Tibial nerve (tissue), 4 donors: ENCODE measurements at regions not wholly inside any gene's neighbourhood (a gene's known extent, or its start where the extent isn't known, plus 50 kb on each side); places are given as distances from the start of the nearest gene placed in this dataset.

ENCODE experiments used
- DNase-seq, 2 donors: peaks; one replicate each; pipeline ENCODE4 v3.0.0-alpha.2; 2019; ENCODE audit warnings: low spot score in 2 of 2
- H3K27ac ChIP-seq, 4 donors: fragments of 200-600 bp; sonication (generic) in 3 of 4; one replicate each; pipeline ENCODE4 v1.5.1; 2017 to 2019; ENCODE audit warnings: mild to moderate bottlenecking in 1 of 4
- H3K27me3 ChIP-seq, 2 donors: fragments of 200-600 bp; sonication (generic) in 1 of 2; one replicate each; pipeline versions ENCODE4 v1.5.1 to v1.6.0; 2017 to 2019
- H3K36me3 ChIP-seq, 3 donors: fragments of 200-600 bp; sonication (generic); one replicate each; pipeline ENCODE4 v1.5.1; 2018 to 2019
- H3K4me1 ChIP-seq, 4 donors: fragments of 200-600 bp; sonication (generic) in 3 of 4; one replicate each; pipeline ENCODE4 v1.5.1; 2017 to 2019
- H3K4me3 ChIP-seq, 4 donors: fragments of 200-600 bp; sonication (generic) in 3 of 4; one replicate each; pipeline ENCODE4 v1.5.1; 2017 to 2019; ENCODE audit warnings: mild to moderate bottlenecking in 1 of 4, moderate library complexity in 1 of 4
- H3K9me3 ChIP-seq, 4 donors: fragments of 200-600 bp; sonication (generic) in 3 of 4; one replicate each; pipeline ENCODE4 v1.5.1; 2017 to 2019
- CTCF ChIP-seq, 5 experiments: fragments of 200-600 bp in 3 of 5; fragments of 450-650 bp in 2 of 5; sonication (generic) in 3 of 5; IDR thresholded peaks; one replicate each; pipeline ENCODE4 v1.5.1; 2016 to 2019; ENCODE audit warnings: antibody characterized with exemption in 5 of 5, mild to moderate bottlenecking in 3 of 5, moderate library complexity in 2 of 5
- EP300 ChIP-seq, 2 donors: sonication (generic); formaldehyde crosslinking; IDR thresholded peaks; one replicate each; pipeline ENCODE4 v1.6.1; 2017; ENCODE audit warnings: antibody characterized with exemption in 2 of 2, mild to moderate bottlenecking in 1 of 2
- POLR2A ChIP-seq, 2 donors: fragments of 450-650 bp; IDR thresholded peaks; one replicate each; pipeline ENCODE4 v1.6.1; 2017; ENCODE audit warnings: antibody characterized with exemption in 2 of 2, mild to moderate bottlenecking in 2 of 2, moderate library complexity in 2 of 2
- WGBS, 2 donors: methylation state at CpG; one replicate each; pipeline ENCODE4 v1.1.5; 2018; 5-methylcytosine and 5-hydroxymethylcytosine counted together

GRCh38 chr14:76958020-76958979 lies 70.2 kb downstream of the IRF2BPL start:
- Histone ChIP-seq H3K4me1 (peaks cover 0 to 62% (median 52%) of the 10 kb centered on the region in 4 donors), H3K4me3 (no peak overlapping the region), H3K27ac (peak overlapping the region in 3 of 4 donors; percentile 39 to 97 (median 83))

GRCh38 chr14:76957224-76957891 lies 71.2 kb downstream of the IRF2BPL start:
- Histone ChIP-seq H3K27me3 (no peaks in the 10 kb centered on the region), H3K4me3 (no peak overlapping the region), H3K9me3 (no peaks in the 10 kb centered on the region), H3K27ac (peak overlapping the region; percentile 52 to 97 (median 86)), H3K36me3 (no peaks in the 10 kb centered on the region), H3K4me1 (peaks cover 0 to 68% (median 59%) of the 10 kb centered on the region in 4 donors)
- WGBS, 2 donors: 23 to 25% methylated on average over 4 of the region's 4 CpGs
- TF ChIP-seq CTCF (IDR thresholded peaks at IDR 0.05): no peak
- TF ChIP-seq EP300 (IDR thresholded peaks at IDR 0.05): no peak
- TF ChIP-seq POLR2A (IDR thresholded peaks at IDR 0.05): no peak
- no peak for DNase-seq

More at GRCh38 chr14:76958020-76958979, 70.2 kb downstream of the IRF2BPL start:
- DNase-seq: no peak
- Histone ChIP-seq H3K36me3 (no peaks in the 10 kb centered on the region), H3K27me3 (no peaks in the 10 kb centered on the region), H3K9me3 (no peaks in the 10 kb centered on the region)
- WGBS, 2 donors: 82% methylated on average over 11 of the region's 11 CpGs
- TF ChIP-seq EP300 (IDR thresholded peaks at IDR 0.05) (no peak), POLR2A (IDR thresholded peaks at IDR 0.05) (no peak), CTCF (IDR thresholded peaks at IDR 0.05) (no peak)

DNA sequence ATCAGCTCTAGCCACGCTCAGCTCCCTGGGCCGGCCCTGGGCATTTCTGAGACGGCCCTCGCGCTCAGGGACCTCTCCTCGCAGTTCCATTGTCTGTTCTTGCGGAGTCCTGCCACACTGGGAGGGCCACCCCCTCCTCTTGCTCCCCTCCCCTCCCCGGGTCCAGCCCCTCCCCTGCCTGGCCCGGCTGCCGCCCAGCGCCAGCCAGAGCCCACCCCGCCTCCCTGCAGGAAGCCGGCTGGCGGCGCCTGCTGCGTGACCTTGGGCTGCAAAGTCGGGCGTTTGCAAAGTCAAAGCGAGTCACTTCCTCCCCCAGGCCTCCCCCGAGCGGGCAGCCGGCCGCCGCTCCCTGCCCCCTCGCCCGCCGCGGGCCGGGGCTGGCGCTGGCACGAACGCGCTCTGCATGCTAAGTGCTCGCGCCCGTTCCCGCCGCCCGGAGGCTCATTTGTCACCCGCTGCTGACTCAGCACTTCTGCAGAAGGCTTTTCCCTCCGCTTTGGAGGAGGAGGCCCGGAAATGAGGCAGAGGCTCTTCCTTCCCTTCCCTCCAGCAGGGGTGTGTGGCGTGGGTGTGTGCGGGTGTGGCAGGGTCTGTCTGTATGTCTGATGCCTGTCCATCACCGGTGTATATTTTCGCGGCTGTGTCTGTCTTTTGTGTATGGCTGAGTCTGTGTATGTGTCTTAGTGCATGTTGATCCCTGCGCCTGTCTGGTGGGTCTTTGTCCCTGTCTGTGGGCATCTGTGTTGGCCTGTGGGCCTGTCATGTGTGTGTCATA lies 72.0 kb downstream of the IRF2BPL start:
- Histone ChIP-seq H3K4me1 (peaks cover 0 to 71% (median 59%) of the 10 kb centered on the region in 4 donors), H3K9me3 (no peaks in the 10 kb centered on the region), H3K27me3 (no peaks in the 10 kb centered on the region), H3K4me3 (peak overlapping the region; percentile 28 to 54 (median 44)), H3K36me3 (no peaks in the 10 kb centered on the region), H3K27ac (peak overlapping the region; percentile 52 to 97 (median 86))
- WGBS, 2 donors: 2 to 3% methylated on average over 17 to 18 of the region's 48 CpGs
- no peak for TF ChIP-seq POLR2A (IDR thresholded peaks at IDR 0.05)
- TF ChIP-seq EP300 (IDR thresholded peaks at IDR 0.05): peak in 1 of 2 donors; percentile 89
- peak in 3 of 5 experiments; percentile 11 to 61 (median 59) for TF ChIP-seq CTCF (IDR thresholded peaks at IDR 0.05)
- DNase-seq: peak; percentile 76 to 83

DNA sequence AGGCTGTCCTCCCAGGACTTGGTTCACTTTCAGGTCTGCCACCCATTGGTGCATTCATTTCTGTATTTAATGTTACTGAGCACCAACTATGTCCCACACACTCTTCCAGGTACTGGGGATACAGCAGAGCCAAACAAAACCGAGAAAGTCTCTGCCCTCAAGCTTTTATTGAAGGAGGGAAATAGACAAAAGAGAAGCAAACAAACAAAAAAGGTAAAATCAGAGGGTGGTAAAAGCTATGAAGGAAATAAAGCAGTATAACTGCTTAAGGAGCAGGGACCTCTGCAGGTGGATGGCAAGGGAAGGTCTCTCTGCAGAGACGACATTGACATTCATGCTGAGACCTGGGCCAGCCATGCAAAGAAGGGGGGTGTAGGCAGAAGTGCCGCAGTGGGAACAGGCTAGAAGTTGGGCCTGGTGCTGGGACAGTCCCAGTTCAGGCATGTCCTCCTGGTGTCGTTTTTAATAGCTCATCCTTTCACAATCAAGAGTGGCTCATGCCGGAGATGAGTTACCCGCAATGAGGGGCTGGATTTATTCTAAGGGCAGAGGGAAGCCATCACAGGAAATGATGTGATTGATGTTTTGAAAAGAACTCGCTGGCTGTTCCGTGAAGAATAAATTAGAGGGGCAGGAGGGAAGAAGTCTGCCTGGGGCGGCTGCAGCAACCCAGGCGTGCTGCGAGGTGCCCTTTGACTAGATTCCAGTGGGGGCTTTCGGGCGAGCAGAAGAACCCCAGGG lies 72.8 kb downstream of the IRF2BPL start:
- H3K27me3 ChIP-seq: no peaks in the 10 kb centered on the region
- H3K27ac ChIP-seq: peak overlapping the region; percentile 52 to 97 (median 86)
- no peaks in the 10 kb centered on the region for H3K9me3 ChIP-seq
- peaks cover 0 to 73% (median 62%) of the 10 kb centered on the region in 4 donors for H3K4me1 ChIP-seq
- DNase-seq: no peak
- H3K4me3 ChIP-seq: peak overlapping the region; percentile 28 to 54 (median 44)
- TF ChIP-seq POLR2A (IDR thresholded peaks at IDR 0.05): no peak
- no peak for TF ChIP-seq EP300 (IDR thresholded peaks at IDR 0.05)
- no peak for TF ChIP-seq CTCF (IDR thresholded peaks at IDR 0.05)
- H3K36me3 ChIP-seq: no peaks in the 10 kb centered on the region
- WGBS, 2 donors: 8 to 9% methylated on average over 13 of the region's 13 CpGs
